Stomach (tissue), 8 donors: ENCODE measurements at regions not wholly inside any gene's neighbourhood (a gene's known extent, or its start where the extent isn't known, plus 50 kb on each side); places are given as distances from the start of the nearest gene placed in this dataset.

Experiments
- DNase-seq, 2 donors: peaks; one replicate each; pipeline versions ENCODE4 v3.0.0 to v3.0.0-alpha.2; 2013 to 2019
- H3K27ac ChIP-seq, 5 donors: fragments of 200-600 bp in 4 of 5; sonication (generic) in 4 of 5; one replicate each; pipeline ENCODE4 v1.5.1; 2013 to 2019; ENCODE audit warnings: mild to moderate bottlenecking in 1 of 5, moderate library complexity in 1 of 5
- H3K27me3 ChIP-seq, 3 donors: fragments of 200-600 bp; sonication (generic); one replicate each; pipeline ENCODE4 v1.5.1; 2017 to 2019; ENCODE audit warnings: mixed run types in 1 of 3
- H3K36me3 ChIP-seq, 4 donors: fragments of 200-600 bp; sonication (generic); 1 replicate in 3 of 4; 2 replicates in 1 of 4; pipeline ENCODE4 v1.5.1; 2016 to 2019
- H3K4me1 ChIP-seq, 4 donors: fragments of 200-600 bp; sonication (generic); one replicate each; pipeline ENCODE4 v1.5.1; 2016 to 2019
- H3K4me3 ChIP-seq, 4 donors: fragments of 200-600 bp; sonication (generic) in 3 of 4; one replicate each; pipeline ENCODE4 v1.5.1; 2016 to 2019; ENCODE audit warnings: mild to moderate bottlenecking in 1 of 4
- H3K9me3 ChIP-seq, 4 donors: fragments of 200-600 bp; sonication (generic); one replicate each; pipeline ENCODE4 v1.5.1; 2016 to 2019
- EP300 ChIP-seq: sonication (generic); formaldehyde crosslinking; IDR thresholded peaks from one replicate; pipeline ENCODE4 v1.6.1; 2017; ENCODE audit warnings: antibody characterized with exemption
- POLR2A ChIP-seq, 4 donors: fragments of 450-650 bp; IDR thresholded peaks; one replicate each; pipeline ENCODE4 v1.6.1; 2016; ENCODE audit warnings: antibody characterized with exemption in 4 of 4, control low read depth in 2 of 4, mild to moderate bottlenecking in 1 of 4, moderate library complexity in 1 of 4
- POLR2AphosphoS5 ChIP-seq, 3 donors: sonication (generic); formaldehyde crosslinking; IDR thresholded peaks; one replicate each; pipeline ENCODE4 v1.6.1; 2016; ENCODE audit warnings: antibody characterized with exemption in 3 of 3
- WGBS, 5 donors: extraction: QIAGEN DNeasy Blood & Tissue Kit in 3 of 5; methylation state at CpG; one replicate each; pipeline versions ENCODE4 v1.1.5 to v1.1.7; 2013 to 2018; 5-methylcytosine and 5-hydroxymethylcytosine counted together
- intact Hi-C: fragments of 100-400 bp; cut with DNase I; formaldehyde crosslinking; loops from one replicate; pipeline ENCODE4 v1.15.1; 2023; ENCODE audit warnings: low total_unique reads
- TF ChIP-seq, protein P1 (sequence below), 7 experiments: fragments of 450-650 bp in 4 of 7; fragments of 200-600 bp in 3 of 7; sonication (generic) in 3 of 7; IDR thresholded peaks; one replicate each; pipeline ENCODE4 v1.5.1; 2016 to 2019; ENCODE audit warnings: antibody characterized with exemption in 7 of 7, control low read depth in 2 of 7, mild to moderate bottlenecking in 1 of 7
- donor health status: healthy with polysubstance abuse.
- donor health status: Bipolar disorder and iron deficiency.
- donor health status: healthy.

DNA sequence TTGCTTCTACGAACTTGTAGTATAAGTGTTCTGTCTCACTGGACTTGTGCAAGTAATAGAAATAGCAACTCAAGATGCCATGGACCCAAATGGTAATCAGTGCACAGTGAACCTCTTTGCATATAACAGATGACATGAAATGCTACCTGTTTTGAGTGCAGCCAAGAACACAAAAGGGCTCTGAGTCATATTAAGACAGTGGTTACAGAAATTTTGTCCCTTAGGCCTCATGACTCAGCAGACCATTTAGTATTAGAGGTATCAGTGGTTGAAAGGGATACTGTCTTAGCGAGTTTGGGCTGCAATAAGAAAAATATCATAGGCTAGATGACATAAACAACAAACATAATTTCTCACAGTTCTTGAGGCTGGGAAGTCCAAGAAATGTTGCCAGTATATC is 502.9 kb upstream of the PCDH10 start:
- intact Hi-C loops, result no loop called here

DNA sequence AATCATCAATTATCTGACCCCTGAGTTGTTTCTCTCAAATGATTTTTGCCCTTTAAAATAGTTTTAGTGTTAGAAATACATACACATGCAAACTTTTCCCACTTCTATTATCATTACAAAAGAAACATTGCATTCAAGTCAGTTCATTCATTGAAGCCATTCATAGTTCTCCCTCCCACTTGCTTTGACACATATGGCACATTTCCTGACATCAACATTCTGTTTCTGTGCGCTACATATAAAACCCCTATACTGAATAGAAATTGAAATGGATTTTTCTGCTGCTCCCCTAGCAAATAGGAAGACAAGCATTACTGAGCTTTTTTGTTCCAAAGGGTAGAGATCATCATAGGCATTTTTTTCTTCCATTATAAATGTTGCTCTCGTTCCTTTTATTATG is 497.9 kb upstream of the PCDH10 start:
- H3K27ac ChIP-seq, result no peak overlapping the region
- H3K9me3 ChIP-seq, result no peaks in the 10 kb centered on the region
- H3K36me3 ChIP-seq, result no peaks in the 10 kb centered on the region
- DNase-seq, result no peak
- intact Hi-C loops, result no loop called here
- H3K4me3 ChIP-seq, result no peak overlapping the region
- H3K27me3 ChIP-seq, result no peaks in the 10 kb centered on the region
- H3K4me1 ChIP-seq, result no peaks in the 10 kb centered on the region
- no peak for TF ChIP-seq POLR2A (IDR thresholded peaks at IDR 0.05)
- TF ChIP-seq POLR2AphosphoS5 (IDR thresholded peaks at IDR 0.05), result no peak
- no peak for TF ChIP-seq EP300
- TF ChIP-seq, protein P1, sequence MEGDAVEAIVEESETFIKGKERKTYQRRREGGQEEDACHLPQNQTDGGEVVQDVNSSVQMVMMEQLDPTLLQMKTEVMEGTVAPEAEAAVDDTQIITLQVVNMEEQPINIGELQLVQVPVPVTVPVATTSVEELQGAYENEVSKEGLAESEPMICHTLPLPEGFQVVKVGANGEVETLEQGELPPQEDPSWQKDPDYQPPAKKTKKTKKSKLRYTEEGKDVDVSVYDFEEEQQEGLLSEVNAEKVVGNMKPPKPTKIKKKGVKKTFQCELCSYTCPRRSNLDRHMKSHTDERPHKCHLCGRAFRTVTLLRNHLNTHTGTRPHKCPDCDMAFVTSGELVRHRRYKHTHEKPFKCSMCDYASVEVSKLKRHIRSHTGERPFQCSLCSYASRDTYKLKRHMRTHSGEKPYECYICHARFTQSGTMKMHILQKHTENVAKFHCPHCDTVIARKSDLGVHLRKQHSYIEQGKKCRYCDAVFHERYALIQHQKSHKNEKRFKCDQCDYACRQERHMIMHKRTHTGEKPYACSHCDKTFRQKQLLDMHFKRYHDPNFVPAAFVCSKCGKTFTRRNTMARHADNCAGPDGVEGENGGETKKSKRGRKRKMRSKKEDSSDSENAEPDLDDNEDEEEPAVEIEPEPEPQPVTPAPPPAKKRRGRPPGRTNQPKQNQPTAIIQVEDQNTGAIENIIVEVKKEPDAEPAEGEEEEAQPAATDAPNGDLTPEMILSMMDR (IDR thresholded peaks at IDR 0.05), result no peak
- 78 to 92% (median 81%) methylated on average over 2 of the region's 2 CpGs for WGBS, 5 donors

More for the DNA sequence above, 502.9 kb upstream of the PCDH10 start:
- Histone ChIP-seq H3K9me3 (no peaks in the 10 kb centered on the region), H3K36me3 (no peaks in the 10 kb centered on the region), H3K27me3 (no peaks in the 10 kb centered on the region), H3K4me3 (no peak overlapping the region), H3K4me1 (no peaks in the 10 kb centered on the region), H3K27ac (no peak overlapping the region)
- TF ChIP-seq POLR2A (IDR thresholded peaks at IDR 0.05), result no peak
- TF ChIP-seq, protein P1 (IDR thresholded peaks at IDR 0.05), result no peak
- no peak for TF ChIP-seq POLR2AphosphoS5 (IDR thresholded peaks at IDR 0.05)
- TF ChIP-seq EP300, result no peak
- no peak for DNase-seq
- 70 to 88% (median 78%) methylated on average over 2 of the region's 2 CpGs for WGBS, 5 donors

DNA sequence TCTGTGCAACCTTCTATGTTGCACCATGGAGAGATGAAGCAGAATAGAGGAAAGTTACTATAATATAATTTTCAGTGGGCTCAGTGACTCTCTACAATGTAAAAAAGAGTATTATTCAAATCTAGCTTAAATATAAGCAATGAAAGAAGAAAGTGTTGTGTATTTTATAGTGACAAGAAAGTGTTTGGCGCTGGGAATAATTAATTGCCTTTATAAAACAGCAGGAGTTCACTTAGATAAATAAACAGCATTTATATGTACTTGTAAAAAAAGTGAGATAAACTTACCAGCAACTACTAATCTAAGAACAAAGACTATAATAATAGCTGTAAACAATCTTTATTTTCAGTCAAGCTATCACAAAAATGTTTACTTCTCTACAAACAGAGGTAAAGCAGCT is 488.9 kb upstream of the PCDH10 start:
- TF ChIP-seq, protein P1 (IDR thresholded peaks at IDR 0.05), result no peak
- no peak for TF ChIP-seq POLR2AphosphoS5 (IDR thresholded peaks at IDR 0.05)
- no peak for TF ChIP-seq EP300
- no peak for TF ChIP-seq POLR2A (IDR thresholded peaks at IDR 0.05)
- no peak for DNase-seq
- intact Hi-C loops, result no loop called here

DNA sequence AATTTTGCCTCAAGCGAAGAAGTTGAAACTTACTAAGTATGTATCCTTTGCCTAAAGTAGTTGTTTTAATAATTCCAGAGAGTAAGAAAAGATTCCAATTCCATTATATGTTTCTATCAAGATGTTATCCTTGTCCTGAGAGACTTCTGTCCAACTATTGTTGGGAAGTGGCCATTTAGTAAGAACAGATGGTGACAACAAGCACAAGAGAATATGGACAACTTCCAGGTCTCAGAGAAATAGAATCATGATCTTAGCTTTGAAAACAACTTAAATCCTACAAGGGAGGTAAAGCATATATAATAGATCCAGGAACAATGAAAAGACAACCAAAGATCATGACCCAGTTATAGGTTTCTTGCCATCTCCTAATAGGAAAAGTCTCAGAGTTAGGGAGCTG is 486.6 kb upstream of the PCDH10 start:
- intact Hi-C loops, result no loop called here
- TF ChIP-seq EP300 (no peak), POLR2AphosphoS5 (IDR thresholded peaks at IDR 0.05) (no peak), POLR2A (IDR thresholded peaks at IDR 0.05) (no peak)
- TF ChIP-seq, protein P1 (IDR thresholded peaks at IDR 0.05), result no peak
- Histone ChIP-seq H3K4me3 (no peak overlapping the region), H3K4me1 (no peaks in the 10 kb centered on the region), H3K9me3 (peaks cover 0 to 11% (median 4%) of the 10 kb centered on the region in 4 donors), H3K27me3 (no peaks in the 10 kb centered on the region), H3K27ac (no peak overlapping the region), H3K36me3 (no peaks in the 10 kb centered on the region)
- no peak for DNase-seq
- WGBS, 5 donors, result 71 to 93% (median 85%) methylated on average over 1 of the region's 1 CpG

More for the DNA sequence above, 488.9 kb upstream of the PCDH10 start:
- no peaks in the 10 kb centered on the region for H3K4me1 ChIP-seq
- 16 to 53% (median 37%) methylated on average over 1 of the region's 1 CpG for WGBS, 5 donors
- peaks cover 0 to 11% (median 4%) of the 10 kb centered on the region in 4 donors for H3K9me3 ChIP-seq
- no peak overlapping the region for H3K27ac ChIP-seq
- no peaks in the 10 kb centered on the region for H3K36me3 ChIP-seq
- no peaks in the 10 kb centered on the region for H3K27me3 ChIP-seq
- H3K4me3 ChIP-seq, result no peak overlapping the region
